HuH-7 (cell line): ENCODE measurements at regions not wholly inside any gene's neighbourhood (a gene's known extent, or its start where the extent isn't known, plus 50 kb on each side); places are given as distances from the start of the nearest gene placed in this dataset.

Experiments
- DNase-seq: peaks from one replicate; pipeline ENCODE4 v3.0.0; 2011; ENCODE audit warnings: low spot score

GRCh38 chr13:79780240-79780639 lies 299.3 kb downstream of the NDFIP2 start:
- no peak for DNase-seq

GRCh38 chr13:79779761-79780160 lies 298.8 kb downstream of the NDFIP2 start:
- peak; percentile 21 for DNase-seq

- no peak for DNase-seq
These were observed 297.9 kb downstream of the NDFIP2 start for GRCh38 chr13:79778741-79779460.

- no peak for DNase-seq
These were observed 296.5 kb downstream of the NDFIP2 start for GRCh38 chr13:79777504-79777903.

GRCh38 chr13:79776531-79777295 lies 295.8 kb downstream of the NDFIP2 start:
- no peak for DNase-seq

- no peak for DNase-seq
These were observed 294.9 kb downstream of the NDFIP2 start for GRCh38 chr13:79775830-79776229.

GRCh38 chr13:79772811-79773210 lies 291.9 kb downstream of the NDFIP2 start:
- DNase-seq, result no peak

- DNase-seq, result no peak
These were observed 290.5 kb downstream of the NDFIP2 start for GRCh38 chr13:79771493-79771892.

- DNase-seq, result no peak
These were observed 289.1 kb downstream of the NDFIP2 start for GRCh38 chr13:79770056-79770455.

- no peak for DNase-seq
These were observed 286.2 kb downstream of the NDFIP2 start for GRCh38 chr13:79767126-79767525.

- DNase-seq, result no peak
These were observed 284.4 kb downstream of the NDFIP2 start for GRCh38 chr13:79765331-79765730.

- DNase-seq, result no peak
These were observed 269.1 kb downstream of the NDFIP2 start for GRCh38 chr13:79749984-79750551.

- DNase-seq, result no peak
These were observed 268.6 kb downstream of the NDFIP2 start for GRCh38 chr13:79749566-79749965.

- DNase-seq, result no peak
These were observed 264.1 kb downstream of the NDFIP2 start for GRCh38 chr13:79745081-79745480.

GRCh38 chr13:79742923-79743322 lies 262.0 kb downstream of the NDFIP2 start:
- DNase-seq, result no peak

GRCh38 chr13:79740991-79741390 lies 260.0 kb downstream of the NDFIP2 start:
- no peak for DNase-seq

GRCh38 chr13:79736356-79736755 lies 255.4 kb downstream of the NDFIP2 start:
- DNase-seq, result no peak

- DNase-seq, result no peak
These were observed 254.3 kb downstream of the NDFIP2 start for GRCh38 chr13:79735228-79735627.

GRCh38 chr13:79727086-79727485 lies 246.1 kb downstream of the NDFIP2 start:
- no peak for DNase-seq

- DNase-seq, result no peak
These were observed 244.9 kb downstream of the NDFIP2 start for GRCh38 chr13:79725841-79726240.

GRCh38 chr13:79724348-79725103 lies 243.6 kb downstream of the NDFIP2 start:
- DNase-seq, result peak; percentile 30

GRCh38 chr13:79723519-79724024 lies 242.6 kb downstream of the NDFIP2 start:
- no peak for DNase-seq
